ENCODE measurements at regions not wholly inside any gene's neighbourhood (a gene's known extent, or its start where the extent isn't known, plus 50 kb on each side); places are given as distances from the start of the nearest gene placed in this dataset.

DNA sequence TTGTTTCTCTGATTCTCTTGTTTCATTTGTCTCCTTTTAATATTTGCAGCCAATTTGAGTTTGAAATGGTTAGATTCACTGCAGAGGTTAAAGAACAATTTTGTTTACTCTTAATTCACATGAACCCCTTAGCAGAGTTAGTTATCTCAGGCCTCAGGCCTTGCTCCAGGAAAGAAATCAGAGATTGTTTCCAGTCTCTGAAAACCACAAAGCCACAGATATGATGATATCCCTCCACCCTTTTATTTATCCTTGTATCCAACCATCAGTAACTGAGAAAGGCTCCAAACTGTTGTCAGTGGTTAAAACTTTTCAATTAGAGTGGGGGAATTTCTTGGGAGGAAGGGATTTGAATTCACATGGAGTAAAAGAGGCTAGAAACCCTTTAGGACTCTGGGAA, 406.0 kb upstream of the DMAC1 start:
- Histone ChIP-seq H2AK5ac (ENCODE audit: low read depth, low read length) (no peak overlapping the region), H3K4me3 (ENCODE audit: extremely low read depth in 1 of 4, insufficient read depth in 2 of 4, low read depth in 3 of 4, low read length in 4 of 4) (no peak overlapping the region), H4K5ac (ENCODE audit: insufficient read length, low read depth, low read length) (no peak overlapping the region), H2BK5ac (ENCODE audit: low read depth, low read length) (no peak overlapping the region), H3K23me2 (ENCODE audit: low read depth, low read length) (no peaks in the 10 kb centered on the region), H3K14ac (ENCODE audit: insufficient read length) (no peak overlapping the region), H3K79me2 (ENCODE audit: control insufficient read depth in 1 of 2, insufficient read depth in 2 of 2, low read length in 2 of 2) (no peaks in the 10 kb centered on the region), H3K4me1 (replicated peaks in 1 of 4; ENCODE audit: control insufficient read depth in 3 of 4, insufficient read depth in 4 of 4, low read length in 3 of 4) (no peaks in the 10 kb centered on the region), H3K79me1 (ENCODE audit: low read depth, low read length) (no peaks in the 10 kb centered on the region), H2AFZ (ENCODE audit: low read length) (no peak overlapping the region), H3K56ac (replicated peaks; ENCODE audit: insufficient read length, low read depth, low read length) (no peak overlapping the region), H2BK20ac (ENCODE audit: low read length) (no peak overlapping the region), H3K4ac (replicated peaks; ENCODE audit: insufficient read length, low read depth, low read length) (no peak overlapping the region), H2BK120ac (replicated peaks; ENCODE audit: low read depth, low read length) (no peak overlapping the region), H3K9me3 (ENCODE audit: insufficient read depth in 2 of 2, low read depth in 1 of 2, low read length in 1 of 2) (no peaks in the 10 kb centered on the region), H4K8ac (ENCODE audit: extremely low read depth, insufficient read depth, low read length) (no peak overlapping the region), H3K4me2 (ENCODE audit: insufficient read depth in 1 of 2, low read depth in 2 of 2, low read length in 2 of 2) (no peak overlapping the region), H3K27ac (ENCODE audit: low read depth, low read length) (no peak overlapping the region), H2BK15ac (ENCODE audit: low read length) (no peak overlapping the region), H4K91ac (replicated peaks; ENCODE audit: insufficient read length, low read length) (no peak overlapping the region), H3K36me3 (ENCODE audit: control insufficient read depth in 2 of 4, insufficient read depth in 4 of 4, low read length in 3 of 4) (no peaks in the 10 kb centered on the region), H4K20me1 (replicated peaks in 1 of 2; ENCODE audit: control insufficient read depth in 1 of 2, insufficient read depth in 2 of 2, low read length in 2 of 2) (no peaks in the 10 kb centered on the region), H3K9ac (replicated peaks in 1 of 4; ENCODE audit: extremely low read depth in 1 of 4, low read depth in 3 of 4, low read length in 3 of 4) (no peak overlapping the region), H3K23ac (ENCODE audit: insufficient read length) (no peak overlapping the region), H2BK12ac (ENCODE audit: low read depth, low read length) (no peak overlapping the region), H3K18ac (ENCODE audit: extremely low read depth, low read length) (no peak overlapping the region), H3K27me3 (replicated peaks in 1 of 4; ENCODE audit: control insufficient read depth in 3 of 4, extremely low read depth in 1 of 4, insufficient read depth in 3 of 4, low read length in 3 of 4) (no peaks in the 10 kb centered on the region)
- ChIA-PET POLR2A (ENCODE audit: partially characterized antibody) (no interaction called here), CTCF (ENCODE audit: partially characterized antibody) (interaction anchor here (1.5 kb wide), 1 partner anchor 9 kb away, joined by 3 read pairs; no protein-coding TSS in a partner anchor)
- TF ChIP-seq NANOG (IDR thresholded peaks at IDR 0.05; ENCODE audit: insufficient read depth, low read depth, low read length, poor library complexity, severe bottlenecking) (no peak), ASH2L (IDR thresholded peaks at IDR 0.05; ENCODE audit: low read length) (no peak), CHD1 (IDR thresholded peaks at IDR 0.05; ENCODE audit: low read depth, low read length) (no peak), SP2 (IDR thresholded peaks at IDR 0.05; ENCODE audit: low read length) (no peak), CHD2 (IDR thresholded peaks at IDR 0.05; ENCODE audit: low read length) (no peak), SUZ12 (IDR thresholded peaks at IDR 0.05; ENCODE audit: low read length) (no peak)
- no peak for DNase-seq (ENCODE audit: low read depth in 1 of 2, low spot score in 2 of 2)
- FAIRE-seq = no peak
